GM10266 (cell line): ENCODE measurements at regions not wholly inside any gene's neighbourhood (a gene's known extent, or its start where the extent isn't known, plus 50 kb on each side); places are given as distances from the start of the nearest gene placed in this dataset.
"Not testable (repeated sequence)": the region's sequence is repeated elsewhere in the genome, so short reads cannot be mapped to it uniquely, and the experiment has no call there.

Experiments
- DNase-seq: peaks from one replicate; pipeline ENCODE4 v3.0.0; 2012; ENCODE audit errors: extremely low spot score
- TF ChIP-seq, protein P1 (sequence below): IDR thresholded peaks from 2 replicates; pipeline ENCODE4 v1.5.1; 2012; ENCODE audit warnings: mild to moderate bottlenecking, low read depth; ENCODE audit not compliant: control insufficient read depth, insufficient read depth; ENCODE audit errors: missing control alignments

GRCh38 chr5:167855818-167856217 lies 435.6 kb upstream of the WWC1 start:
- no peak for DNase-seq
- TF ChIP-seq, protein P1, sequence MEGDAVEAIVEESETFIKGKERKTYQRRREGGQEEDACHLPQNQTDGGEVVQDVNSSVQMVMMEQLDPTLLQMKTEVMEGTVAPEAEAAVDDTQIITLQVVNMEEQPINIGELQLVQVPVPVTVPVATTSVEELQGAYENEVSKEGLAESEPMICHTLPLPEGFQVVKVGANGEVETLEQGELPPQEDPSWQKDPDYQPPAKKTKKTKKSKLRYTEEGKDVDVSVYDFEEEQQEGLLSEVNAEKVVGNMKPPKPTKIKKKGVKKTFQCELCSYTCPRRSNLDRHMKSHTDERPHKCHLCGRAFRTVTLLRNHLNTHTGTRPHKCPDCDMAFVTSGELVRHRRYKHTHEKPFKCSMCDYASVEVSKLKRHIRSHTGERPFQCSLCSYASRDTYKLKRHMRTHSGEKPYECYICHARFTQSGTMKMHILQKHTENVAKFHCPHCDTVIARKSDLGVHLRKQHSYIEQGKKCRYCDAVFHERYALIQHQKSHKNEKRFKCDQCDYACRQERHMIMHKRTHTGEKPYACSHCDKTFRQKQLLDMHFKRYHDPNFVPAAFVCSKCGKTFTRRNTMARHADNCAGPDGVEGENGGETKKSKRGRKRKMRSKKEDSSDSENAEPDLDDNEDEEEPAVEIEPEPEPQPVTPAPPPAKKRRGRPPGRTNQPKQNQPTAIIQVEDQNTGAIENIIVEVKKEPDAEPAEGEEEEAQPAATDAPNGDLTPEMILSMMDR = no peak

DNA sequence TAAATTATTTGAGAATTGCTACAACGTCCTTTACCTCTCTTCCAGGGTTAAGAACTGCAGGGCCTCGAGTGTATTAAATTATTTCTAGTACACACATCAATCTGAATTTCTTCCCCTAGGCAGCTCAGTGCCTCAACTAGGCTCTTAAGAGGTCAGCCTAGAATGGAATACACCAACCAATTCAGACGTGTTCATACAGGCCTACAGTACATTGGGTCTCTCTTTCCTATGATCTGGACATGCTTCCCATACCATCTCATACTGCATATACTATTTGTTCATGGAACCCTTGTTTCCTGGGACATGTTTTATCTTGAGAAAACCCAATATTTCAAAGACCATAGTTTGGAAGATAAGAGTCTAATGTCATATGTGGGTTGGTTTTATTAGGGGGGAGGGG lies 434.1 kb upstream of the WWC1 start:
- TF ChIP-seq, protein P1 = no peak
- DNase-seq = no peak

GRCh38 chr5:167858186-167858855 lies 433.1 kb upstream of the WWC1 start:
- not testable (repeated sequence) for DNase-seq

DNA sequence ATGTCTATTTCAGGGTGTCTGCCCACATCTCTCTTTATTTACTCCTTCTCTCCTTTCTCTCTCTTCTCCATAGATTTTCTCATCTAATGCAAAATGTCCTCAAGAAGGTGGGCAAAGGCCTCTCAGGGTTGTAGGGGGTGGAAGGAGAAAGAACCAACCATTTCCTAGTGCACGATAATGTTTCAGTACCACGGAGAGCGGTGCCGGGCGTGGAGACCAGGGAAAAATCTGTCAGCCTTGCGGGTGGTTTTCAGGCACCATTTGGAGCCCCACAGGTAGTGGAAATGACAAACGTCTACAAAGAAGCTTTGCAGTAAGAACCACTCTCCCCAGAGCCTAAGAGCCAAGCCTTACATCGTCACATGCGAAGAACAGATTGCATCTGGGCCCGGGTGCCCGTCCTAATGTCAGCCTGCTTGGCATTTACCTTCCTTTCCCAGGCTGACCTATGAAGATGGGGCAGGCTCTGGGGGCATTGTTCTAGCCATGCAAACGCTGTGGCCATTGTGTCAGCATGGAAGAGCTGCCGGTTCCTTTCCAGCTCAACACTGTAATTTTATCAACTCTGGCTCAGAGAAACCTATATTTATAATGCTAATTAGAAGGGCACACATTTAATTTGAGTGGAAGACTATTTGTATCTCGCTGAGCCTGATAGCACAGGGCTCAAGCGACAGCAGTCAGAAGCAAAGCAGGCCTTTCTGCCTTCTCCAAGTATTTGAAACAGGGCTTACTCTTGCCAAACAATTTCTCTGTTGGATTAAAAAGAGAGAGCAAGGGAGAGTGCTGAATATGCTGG lies 430.1 kb upstream of the WWC1 start:
- TF ChIP-seq, protein P1 = no peak
- DNase-seq = no peak

DNA sequence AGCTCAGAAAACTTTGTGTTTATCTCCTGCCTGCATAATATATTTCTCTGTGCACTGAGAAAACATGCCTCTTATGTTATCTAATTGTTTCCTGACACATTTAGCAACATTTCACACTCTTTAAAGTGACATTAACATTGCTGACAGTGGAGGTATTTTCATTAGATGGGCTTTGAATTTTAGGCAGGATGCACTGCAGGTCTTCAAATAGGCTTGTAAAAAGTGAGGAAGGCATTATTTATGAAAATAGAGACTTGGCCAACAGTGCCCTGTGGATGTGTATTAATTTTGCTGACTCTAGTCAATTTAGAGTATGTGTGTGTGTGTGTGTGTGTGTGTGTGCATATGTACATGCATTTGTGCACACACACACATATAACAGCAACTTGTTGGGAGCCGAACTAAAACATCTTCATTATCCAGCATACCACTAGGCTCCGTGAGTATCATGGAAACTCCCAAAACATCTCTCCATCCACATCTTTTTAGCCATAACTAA lies 429.5 kb upstream of the WWC1 start:
- no peak for DNase-seq
- TF ChIP-seq, protein P1 = no peak

GRCh38 chr5:167863883-167864282 lies 427.6 kb upstream of the WWC1 start:
- TF ChIP-seq, protein P1 = no peak

DNA sequence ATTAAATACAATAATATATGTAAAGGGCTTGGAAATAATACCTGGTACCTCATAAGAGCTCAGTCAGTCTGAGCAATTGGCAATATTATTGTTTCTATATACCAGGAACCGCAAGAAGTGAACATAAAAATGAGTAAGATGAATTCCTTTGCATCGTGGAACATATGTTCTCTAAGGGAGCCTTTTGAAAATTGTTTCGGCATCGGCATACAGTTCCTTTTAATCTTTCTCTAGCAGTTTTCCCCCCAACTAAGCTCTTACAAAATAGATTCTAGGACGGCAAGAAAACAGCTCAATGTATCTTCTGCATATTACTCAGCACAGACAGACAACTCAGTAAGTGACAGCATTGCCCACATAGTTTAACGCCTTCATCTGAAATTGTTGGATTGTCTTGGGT lies 426.6 kb upstream of the WWC1 start:
- DNase-seq = no peak
- TF ChIP-seq, protein P1 = no peak

More at GRCh38 chr5:167863883-167864282, 427.6 kb upstream of the WWC1 start:
- DNase-seq = no peak

DNA sequence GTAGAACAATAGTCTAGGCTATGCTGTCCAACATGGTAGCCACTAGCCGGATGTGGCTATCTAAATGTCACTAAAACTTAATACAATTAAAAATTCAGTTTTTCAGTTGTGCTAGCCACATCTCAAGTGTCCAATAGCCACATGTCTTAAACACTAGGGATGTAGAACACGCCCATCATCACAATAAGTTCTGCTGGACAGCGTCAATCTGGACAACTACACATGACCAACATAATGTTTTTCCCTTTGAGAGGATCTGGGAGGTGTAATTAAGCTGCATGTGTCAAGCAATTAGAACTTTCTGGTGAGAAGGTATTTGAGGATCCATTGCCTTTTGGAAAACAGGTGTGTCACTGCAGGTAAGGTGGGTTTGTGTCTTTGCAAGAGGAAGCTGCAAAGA lies 424.6 kb upstream of the WWC1 start:
- TF ChIP-seq, protein P1 = no peak
- DNase-seq = no peak
